Neural progenitor cell (in vitro differentiated cells): ENCODE measurements at regions not wholly inside any gene's neighbourhood (a gene's known extent, or its start where the extent isn't known, plus 50 kb on each side); places are given as distances from the start of the nearest gene placed in this dataset.

Experiments
- EZH2 ChIP-seq: fragments of 200-600 bp; sonication (generic); IDR thresholded peaks from 2 replicates; pipeline ENCODE4 v1.6.1; 2017; ENCODE audit warnings: antibody characterized with exemption, mild to moderate bottlenecking, moderate library complexity
- EZH2phosphoT487 ChIP-seq: fragments of 200-600 bp; sonication (generic); IDR thresholded peaks from 2 replicates; pipeline ENCODE4 v1.6.1; 2017; ENCODE audit warnings: antibody characterized with exemption
- TF ChIP-seq, protein P1 (sequence below): fragments of 200-600 bp; sonication (generic); IDR thresholded peaks from 2 replicates; pipeline ENCODE4 v1.5.1; 2017; ENCODE audit warnings: antibody characterized with exemption, mild to moderate bottlenecking

- TF ChIP-seq, protein P1, sequence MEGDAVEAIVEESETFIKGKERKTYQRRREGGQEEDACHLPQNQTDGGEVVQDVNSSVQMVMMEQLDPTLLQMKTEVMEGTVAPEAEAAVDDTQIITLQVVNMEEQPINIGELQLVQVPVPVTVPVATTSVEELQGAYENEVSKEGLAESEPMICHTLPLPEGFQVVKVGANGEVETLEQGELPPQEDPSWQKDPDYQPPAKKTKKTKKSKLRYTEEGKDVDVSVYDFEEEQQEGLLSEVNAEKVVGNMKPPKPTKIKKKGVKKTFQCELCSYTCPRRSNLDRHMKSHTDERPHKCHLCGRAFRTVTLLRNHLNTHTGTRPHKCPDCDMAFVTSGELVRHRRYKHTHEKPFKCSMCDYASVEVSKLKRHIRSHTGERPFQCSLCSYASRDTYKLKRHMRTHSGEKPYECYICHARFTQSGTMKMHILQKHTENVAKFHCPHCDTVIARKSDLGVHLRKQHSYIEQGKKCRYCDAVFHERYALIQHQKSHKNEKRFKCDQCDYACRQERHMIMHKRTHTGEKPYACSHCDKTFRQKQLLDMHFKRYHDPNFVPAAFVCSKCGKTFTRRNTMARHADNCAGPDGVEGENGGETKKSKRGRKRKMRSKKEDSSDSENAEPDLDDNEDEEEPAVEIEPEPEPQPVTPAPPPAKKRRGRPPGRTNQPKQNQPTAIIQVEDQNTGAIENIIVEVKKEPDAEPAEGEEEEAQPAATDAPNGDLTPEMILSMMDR, result peak; percentile 75
- TF ChIP-seq EZH2, result no peak
- TF ChIP-seq EZH2phosphoT487, result no peak
Measured at GRCh38 chrX:20530406-20530921, 263.8 kb upstream of the RPS6KA3 start.
